HG03565 (cell line): ENCODE measurements at regions not wholly inside any gene's neighbourhood (a gene's known extent, or its start where the extent isn't known, plus 50 kb on each side); places are given as distances from the start of the nearest gene placed in this dataset.

Experiments used
- ATAC-seq: cut with Tn5 transposase; IDR thresholded peaks from one replicate; pipeline ENCODE4 v1.9.1; 2021; ENCODE audit warnings: mild to moderate bottlenecking, moderate library complexity; ENCODE audit not compliant: unreplicated experiment

GRCh38 chr7:136079478-136079892 lies 102.3 kb upstream of the MTPN start:
- ATAC-seq, result no peak

GRCh38 chr7:136079066-136079465 lies 101.9 kb upstream of the MTPN start:
- no peak for ATAC-seq

- ATAC-seq, result no peak
These were observed 101.5 kb upstream of the MTPN start for GRCh38 chr7:136078630-136079029.

- ATAC-seq, result no peak
These were observed 99.8 kb upstream of the MTPN start for GRCh38 chr7:136076954-136077353.

GRCh38 chr7:136074843-136075242 lies 97.7 kb upstream of the MTPN start:
- ATAC-seq, result no peak

- ATAC-seq, result no peak
These were observed 95.3 kb upstream of the MTPN start for GRCh38 chr7:136072447-136072846.

- ATAC-seq, result no peak
These were observed 93.8 kb upstream of the MTPN start for GRCh38 chr7:136070736-136071505.

GRCh38 chr7:136069840-136070529 lies 92.8 kb upstream of the MTPN start:
- no peak for ATAC-seq

GRCh38 chr7:136067277-136067676 lies 90.1 kb upstream of the MTPN start:
- no peak for ATAC-seq

- ATAC-seq, result no peak
These were observed 89.4 kb upstream of the MTPN start for GRCh38 chr7:136066304-136067143.

GRCh38 chr7:136064627-136065237 lies 87.6 kb upstream of the MTPN start:
- ATAC-seq, result no peak

GRCh38 chr7:136064081-136064480 lies 86.9 kb upstream of the MTPN start:
- ATAC-seq, result no peak

- ATAC-seq, result no peak
These were observed 86.1 kb upstream of the MTPN start for GRCh38 chr7:136063326-136063666.

- ATAC-seq, result no peak
These were observed 85.6 kb upstream of the MTPN start for GRCh38 chr7:136062625-136063325.

- no peak for ATAC-seq
These were observed 84.3 kb upstream of the MTPN start for GRCh38 chr7:136061433-136061832.

- no peak for ATAC-seq
These were observed 81.4 kb upstream of the MTPN start for GRCh38 chr7:136058546-136058945.

- ATAC-seq, result no peak
These were observed 80.3 kb upstream of the MTPN start for GRCh38 chr7:136057509-136057908.

GRCh38 chr7:136056651-136057231 lies 79.6 kb upstream of the MTPN start:
- ATAC-seq, result no peak

- no peak for ATAC-seq
These were observed 78.1 kb upstream of the MTPN start for GRCh38 chr7:136055266-136055665.
